ENCODE measurements at regions not wholly inside any gene's neighbourhood (a gene's known extent, or its start where the extent isn't known, plus 50 kb on each side); places are given as distances from the start of the nearest gene placed in this dataset.

- Histone ChIP-seq H3K4me3 (no peak overlapping the region), H3K4me1 (no peaks in the 10 kb centered on the region), H3K36me3 (no peaks in the 10 kb centered on the region), H3K27me3 (no peaks in the 10 kb centered on the region), H3K9me3 (peaks cover 0 to 4% (median 0%) of the 10 kb centered on the region in 12 donors), H3K27ac (no peak overlapping the region)
- WGBS, 4 donors: 68 to 83% (median 72%) methylated on average over 1 of the region's 1 CpG
- DNase-seq: no peak
- intact Hi-C loops (cut with DNase I): no loop called here
- TF ChIP-seq POLR2A (IDR thresholded peaks at IDR 0.05): no peak
- TF ChIP-seq CTCF (IDR thresholded peaks at IDR 0.05): no peak
- no peak for ATAC-seq
Measured at GRCh38 chr6:85997206-85997605, 354.5 kb upstream of the SYNCRIP start.

GRCh38 chr6:85996034-85996375, 353.3 kb upstream of the SYNCRIP start:
- Histone ChIP-seq H3K4me3 (no peak overlapping the region), H3K27me3 (no peaks in the 10 kb centered on the region), H3K9me3 (peaks cover 0 to 4% (median 0%) of the 10 kb centered on the region in 12 donors), H3K4me1 (no peaks in the 10 kb centered on the region), H3K36me3 (no peaks in the 10 kb centered on the region), H3K27ac (no peak overlapping the region)
- intact Hi-C loops (cut with DNase I): no loop called here
- no peak for ATAC-seq
- DNase-seq: no peak
- TF ChIP-seq CTCF (IDR thresholded peaks at IDR 0.05) (no peak), POLR2A (IDR thresholded peaks at IDR 0.05) (no peak)
- WGBS, 4 donors: 95 to 98% (median 97%) methylated on average over 1 of the region's 1 CpG

GRCh38 chr6:85995339-85996033, 352.8 kb upstream of the SYNCRIP start:
- no peaks in the 10 kb centered on the region for H3K36me3 ChIP-seq
- intact Hi-C loops (cut with DNase I): no loop called here
- H3K4me1 ChIP-seq: no peaks in the 10 kb centered on the region
- no peak for TF ChIP-seq POLR2A (IDR thresholded peaks at IDR 0.05)
- TF ChIP-seq CTCF (IDR thresholded peaks at IDR 0.05): no peak
- WGBS, 4 donors: 61 to 73% (median 67%) methylated on average over 2 of the region's 2 CpGs
- H3K27me3 ChIP-seq: no peaks in the 10 kb centered on the region
- peaks cover 0 to 4% (median 0%) of the 10 kb centered on the region in 12 donors for H3K9me3 ChIP-seq
- H3K4me3 ChIP-seq: no peak overlapping the region
- H3K27ac ChIP-seq: no peak overlapping the region
- ATAC-seq (no peak), DNase-seq (no peak)

GRCh38 chr6:85986681-85987080, 344.0 kb upstream of the SYNCRIP start:
- TF ChIP-seq CTCF (IDR thresholded peaks at IDR 0.05) (no peak), POLR2A (IDR thresholded peaks at IDR 0.05) (no peak)

More at GRCh38 chr6:85986681-85987080, 344.0 kb upstream of the SYNCRIP start:
- no peak for ATAC-seq
- H3K9me3 ChIP-seq: peaks cover 0 to 34% (median 12%) of the 10 kb centered on the region in 12 donors
- H3K4me1 ChIP-seq: no peaks in the 10 kb centered on the region
- intact Hi-C loops (cut with DNase I): no loop called here
- H3K27ac ChIP-seq: no peak overlapping the region
- H3K27me3 ChIP-seq: no peaks in the 10 kb centered on the region
- H3K36me3 ChIP-seq: no peaks in the 10 kb centered on the region
- 85 to 88% (median 87%) methylated on average over 2 of the region's 2 CpGs for WGBS, 4 donors
- no peak overlapping the region for H3K4me3 ChIP-seq
- DNase-seq: no peak
